ENCODE measurements at regions not wholly inside any gene's neighbourhood (a gene's known extent, or its start where the extent isn't known, plus 50 kb on each side); places are given as distances from the start of the nearest gene placed in this dataset.

DNA sequence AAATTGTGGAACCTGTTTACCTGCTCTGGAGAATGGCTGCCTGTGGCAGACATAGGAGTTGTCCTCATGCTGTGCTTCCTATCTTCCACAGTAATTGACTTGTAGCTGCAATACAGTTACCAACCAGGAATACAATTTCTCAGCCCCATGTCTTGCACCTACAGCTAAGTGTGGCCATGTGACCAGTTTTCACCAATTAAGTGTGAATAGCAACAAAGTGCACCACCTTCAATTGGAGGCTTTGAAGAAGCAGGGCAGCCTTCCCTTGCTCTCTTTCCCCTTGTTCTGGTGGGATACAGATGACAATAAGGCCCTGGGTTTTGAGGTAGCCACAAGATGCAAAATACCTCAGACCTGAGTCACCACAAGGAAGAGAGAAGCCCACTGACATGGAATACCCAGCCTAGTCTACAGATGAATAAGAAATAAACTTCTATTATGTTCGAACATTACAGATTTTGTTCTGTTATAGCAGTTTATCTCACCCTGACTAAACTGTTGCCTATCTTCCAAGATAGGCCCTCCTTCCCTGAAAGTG lies 70.2 kb upstream of the S1PR1 start:
- Mint-ChIP-seq H3K4me3 (ENCODE audit: low read depth) (no peak overlapping the region), H3K27me3 (ENCODE audit: low read depth) (no peaks in the 10 kb centered on the region), H3K27ac (no peak overlapping the region), H3K4me1 (ENCODE audit: low read depth) (peaks cover 38% of the 10 kb centered on the region), H3K9me3 (peaks cover 3% of the 10 kb centered on the region), H3K36me3 (ENCODE audit: low read depth) (peaks cover 14% of the 10 kb centered on the region)
- intact Hi-C loops (cut with micrococcal nuclease) = no loop called here
- DNase-seq (ENCODE audit: low spot score) = no peak

DNA sequence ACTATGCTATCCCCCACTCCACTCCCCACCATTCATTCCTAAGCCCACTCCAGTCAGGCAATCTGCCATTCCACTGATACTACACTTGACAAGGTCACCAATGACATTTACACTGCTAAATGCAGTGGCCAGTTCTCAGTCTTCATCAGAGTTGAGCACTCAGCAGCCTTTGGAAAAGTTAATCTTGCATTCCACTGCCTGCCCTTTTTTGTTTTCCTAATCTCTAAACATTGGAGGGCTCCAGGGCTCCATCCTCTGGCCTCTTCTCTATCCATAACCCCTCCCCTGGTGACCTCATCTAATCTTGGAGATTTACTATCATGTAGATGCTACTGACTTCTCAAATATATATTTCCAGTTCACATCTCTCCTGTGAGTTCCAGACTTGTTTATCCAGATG lies 70.9 kb upstream of the S1PR1 start:
- H3K36me3 Mint-ChIP-seq (ENCODE audit: low read depth) = peaks cover 14% of the 10 kb centered on the region
- DNase-seq (ENCODE audit: low spot score) = no peak
- H3K27me3 Mint-ChIP-seq (ENCODE audit: low read depth) = no peaks in the 10 kb centered on the region
- peaks cover 3% of the 10 kb centered on the region for H3K9me3 Mint-ChIP-seq
- no peak overlapping the region for H3K27ac Mint-ChIP-seq
- intact Hi-C loops (cut with micrococcal nuclease) = no loop called here
- no peak overlapping the region for H3K4me3 Mint-ChIP-seq (ENCODE audit: low read depth)
- H3K4me1 Mint-ChIP-seq (ENCODE audit: low read depth) = peaks cover 38% of the 10 kb centered on the region

DNA sequence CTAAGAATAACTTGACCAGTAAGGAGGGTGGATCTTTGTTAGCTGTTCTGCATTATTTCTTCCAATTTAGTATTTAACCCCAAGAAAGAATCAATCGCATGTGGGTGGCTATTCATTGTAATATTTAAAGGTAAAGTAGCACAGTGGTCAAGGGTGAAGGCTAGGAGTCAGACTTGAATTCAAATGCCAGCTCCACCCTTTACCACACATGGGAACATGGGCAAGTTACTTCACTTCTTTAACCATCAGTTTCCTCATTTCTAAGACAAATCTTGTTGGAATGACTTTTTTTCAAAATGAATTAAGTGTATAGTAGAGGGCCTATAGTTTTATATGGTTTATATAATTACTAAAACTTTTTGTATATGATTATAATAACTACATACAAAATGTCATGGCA lies 71.3 kb upstream of the S1PR1 start:
- Mint-ChIP-seq H3K4me3 (ENCODE audit: low read depth) (no peak overlapping the region), H3K36me3 (ENCODE audit: low read depth) (peaks cover 14% of the 10 kb centered on the region), H3K27ac (no peak overlapping the region), H3K27me3 (ENCODE audit: low read depth) (no peaks in the 10 kb centered on the region), H3K9me3 (peaks cover 3% of the 10 kb centered on the region), H3K4me1 (ENCODE audit: low read depth) (peaks cover 38% of the 10 kb centered on the region)
- intact Hi-C loops (cut with micrococcal nuclease) = no loop called here
- DNase-seq (ENCODE audit: low spot score) = no peak

DNA sequence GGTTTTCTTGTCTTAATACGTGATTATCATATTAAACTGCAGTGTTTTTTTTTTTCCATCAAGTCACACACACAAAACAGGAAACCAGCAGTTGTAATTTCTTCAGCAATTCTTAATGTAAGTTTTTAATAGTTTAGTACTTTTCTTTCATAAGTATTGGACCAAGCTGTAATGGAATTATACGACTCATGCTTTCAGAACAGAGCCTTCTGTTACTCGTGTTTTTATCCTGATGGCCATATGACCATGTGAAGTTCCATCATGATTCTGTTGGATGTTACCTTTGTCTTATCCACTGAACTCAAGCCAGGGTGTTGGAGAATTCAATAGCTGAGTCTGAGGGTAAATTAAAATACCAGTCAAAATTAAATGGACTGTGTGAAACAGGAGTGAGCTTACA lies 72.0 kb upstream of the S1PR1 start:
- H3K27ac Mint-ChIP-seq = no peak overlapping the region
- H3K4me3 Mint-ChIP-seq (ENCODE audit: low read depth) = no peak overlapping the region
- intact Hi-C loops (cut with micrococcal nuclease) = no loop called here
- peaks cover 14% of the 10 kb centered on the region for H3K36me3 Mint-ChIP-seq (ENCODE audit: low read depth)
- no peaks in the 10 kb centered on the region for H3K27me3 Mint-ChIP-seq (ENCODE audit: low read depth)
- DNase-seq (ENCODE audit: low spot score) = no peak
- peaks cover 38% of the 10 kb centered on the region for H3K4me1 Mint-ChIP-seq (ENCODE audit: low read depth)
- peaks cover 7% of the 10 kb centered on the region for H3K9me3 Mint-ChIP-seq

DNA sequence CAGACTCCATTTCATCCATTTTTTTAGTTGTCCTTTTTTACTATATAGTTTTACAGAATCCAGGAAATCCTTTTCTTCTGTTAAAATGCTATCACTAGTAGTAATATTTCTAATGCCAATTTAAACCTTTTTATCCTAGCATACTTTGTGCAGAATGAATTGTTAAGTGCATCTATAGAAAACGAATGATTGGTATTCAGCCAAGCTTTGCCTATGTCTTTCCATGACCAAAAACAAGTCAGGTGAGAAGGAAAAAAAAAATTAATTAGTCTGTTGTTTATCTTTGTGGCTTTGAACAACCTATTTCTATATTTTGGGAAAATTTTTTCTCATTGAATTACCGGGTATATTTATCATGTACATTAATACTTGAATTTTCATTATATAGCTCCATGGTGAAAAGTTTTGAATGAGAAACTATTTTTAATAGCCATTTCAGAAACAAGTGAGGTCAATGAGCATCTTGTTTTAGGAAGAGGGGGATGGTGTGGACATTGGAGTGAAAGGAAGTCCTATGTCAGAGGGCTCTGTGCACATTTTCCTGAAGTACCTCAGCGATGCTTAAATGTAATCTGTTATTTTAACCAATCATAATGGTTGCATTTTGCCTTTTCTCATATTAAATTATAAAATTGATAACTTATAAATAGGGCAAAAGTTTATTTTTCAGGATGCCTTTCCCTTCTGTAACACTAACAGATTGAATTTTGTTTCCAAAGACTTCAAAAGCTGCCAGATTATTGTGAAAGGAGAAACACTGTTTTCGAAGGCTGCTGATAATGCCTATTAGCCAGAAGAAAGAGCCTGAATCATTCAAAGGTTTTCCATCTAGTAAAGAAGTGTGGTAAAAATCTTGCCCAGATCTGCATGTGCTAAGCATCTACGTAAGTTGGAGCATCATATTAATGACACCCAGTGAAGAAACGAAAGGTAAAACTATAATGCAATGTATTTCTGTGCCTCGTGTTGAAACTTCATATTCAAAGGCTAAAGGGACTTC lies 73.8 kb upstream of the S1PR1 start:
- DNase-seq (ENCODE audit: low spot score) = no peak
- Mint-ChIP-seq H3K9me3 (peaks cover 17% of the 10 kb centered on the region), H3K27ac (no peak overlapping the region), H3K36me3 (ENCODE audit: low read depth) (peaks cover 14% of the 10 kb centered on the region), H3K4me1 (ENCODE audit: low read depth) (peaks cover 33% of the 10 kb centered on the region), H3K27me3 (ENCODE audit: low read depth) (no peaks in the 10 kb centered on the region), H3K4me3 (ENCODE audit: low read depth) (no peak overlapping the region)
- intact Hi-C loops (cut with micrococcal nuclease) = no loop called here

DNA sequence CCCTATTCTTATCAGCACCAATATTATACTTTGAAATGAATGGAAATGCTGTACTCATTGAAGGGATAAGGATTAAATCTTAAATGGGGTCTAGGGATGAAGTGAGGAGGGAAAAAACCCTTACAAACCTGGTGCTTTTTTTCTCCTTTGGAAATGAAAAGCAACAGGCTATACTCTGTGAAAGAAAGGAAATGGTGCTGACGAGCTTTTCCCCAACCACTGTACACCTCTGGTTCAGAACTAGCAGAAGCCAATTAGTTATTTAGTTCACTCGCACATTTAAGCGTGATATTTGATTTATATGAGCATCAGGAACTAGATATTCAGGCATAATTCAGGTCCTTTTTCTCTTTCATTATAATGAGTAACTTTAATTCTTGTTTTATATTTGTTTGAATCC lies 74.5 kb upstream of the S1PR1 start:
- intact Hi-C loops (cut with micrococcal nuclease) = no loop called here
- peaks cover 8% of the 10 kb centered on the region for H3K36me3 Mint-ChIP-seq (ENCODE audit: low read depth)
- H3K27ac Mint-ChIP-seq = no peak overlapping the region
- peaks cover 26% of the 10 kb centered on the region for H3K4me1 Mint-ChIP-seq (ENCODE audit: low read depth)
- no peaks in the 10 kb centered on the region for H3K27me3 Mint-ChIP-seq (ENCODE audit: low read depth)
- no peak overlapping the region for H3K4me3 Mint-ChIP-seq (ENCODE audit: low read depth)
- no peak for DNase-seq (ENCODE audit: low spot score)
- peaks cover 13% of the 10 kb centered on the region for H3K9me3 Mint-ChIP-seq

DNA sequence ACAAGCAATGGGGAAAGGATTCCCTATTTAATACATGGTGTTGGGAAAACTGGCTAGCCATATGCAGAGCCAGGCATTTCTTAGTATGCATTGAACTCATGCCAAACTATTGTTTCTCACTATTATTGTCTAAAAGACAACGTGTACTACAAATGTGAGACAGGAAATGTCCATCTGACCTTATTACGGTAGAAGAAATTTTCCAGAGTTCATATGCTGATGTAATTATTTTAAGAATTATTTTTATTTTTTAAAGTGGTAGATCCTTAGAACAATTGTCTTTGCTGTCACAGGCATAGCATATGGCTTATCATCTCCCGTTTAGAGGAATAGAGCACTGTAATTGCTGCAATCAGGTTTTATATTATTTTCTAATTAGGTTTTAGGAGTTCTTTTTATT lies 75.2 kb upstream of the S1PR1 start:
- Mint-ChIP-seq H3K27me3 (ENCODE audit: low read depth) (no peaks in the 10 kb centered on the region), H3K27ac (no peak overlapping the region), H3K4me1 (ENCODE audit: low read depth) (peaks cover 21% of the 10 kb centered on the region), H3K4me3 (ENCODE audit: low read depth) (no peak overlapping the region), H3K36me3 (ENCODE audit: low read depth) (peaks cover 7% of the 10 kb centered on the region), H3K9me3 (peaks cover 13% of the 10 kb centered on the region)
- intact Hi-C loops (cut with micrococcal nuclease) = no loop called here
- DNase-seq (ENCODE audit: low spot score) = no peak

DNA sequence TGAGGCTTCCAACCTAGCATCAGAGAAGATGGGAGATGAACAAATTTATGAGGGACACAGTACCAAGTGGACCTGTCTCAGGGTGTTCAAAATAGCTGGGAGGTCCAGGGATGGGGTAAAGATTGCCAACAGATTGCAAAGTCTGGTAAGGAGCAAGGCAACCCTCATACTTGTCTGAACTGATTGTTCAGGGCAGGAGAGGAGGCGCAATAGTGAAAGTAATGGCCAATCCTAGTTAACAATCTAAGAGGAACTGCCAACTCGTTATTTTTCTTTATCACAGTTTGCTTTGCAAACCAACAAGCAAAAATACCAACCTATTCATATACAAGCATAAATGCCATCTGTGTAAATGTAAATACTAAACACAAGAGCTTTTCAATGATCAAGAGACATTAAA lies 78.4 kb upstream of the S1PR1 start:
- H3K4me1 Mint-ChIP-seq (ENCODE audit: low read depth) = peaks cover 16% of the 10 kb centered on the region
- H3K36me3 Mint-ChIP-seq (ENCODE audit: low read depth) = peaks cover 4% of the 10 kb centered on the region
- H3K27me3 Mint-ChIP-seq (ENCODE audit: low read depth) = no peaks in the 10 kb centered on the region
- peaks cover 13% of the 10 kb centered on the region for H3K9me3 Mint-ChIP-seq
- intact Hi-C loops (cut with micrococcal nuclease) = no loop called here
- no peak for DNase-seq (ENCODE audit: low spot score)
- H3K4me3 Mint-ChIP-seq (ENCODE audit: low read depth) = no peak overlapping the region
- no peak overlapping the region for H3K27ac Mint-ChIP-seq

DNA sequence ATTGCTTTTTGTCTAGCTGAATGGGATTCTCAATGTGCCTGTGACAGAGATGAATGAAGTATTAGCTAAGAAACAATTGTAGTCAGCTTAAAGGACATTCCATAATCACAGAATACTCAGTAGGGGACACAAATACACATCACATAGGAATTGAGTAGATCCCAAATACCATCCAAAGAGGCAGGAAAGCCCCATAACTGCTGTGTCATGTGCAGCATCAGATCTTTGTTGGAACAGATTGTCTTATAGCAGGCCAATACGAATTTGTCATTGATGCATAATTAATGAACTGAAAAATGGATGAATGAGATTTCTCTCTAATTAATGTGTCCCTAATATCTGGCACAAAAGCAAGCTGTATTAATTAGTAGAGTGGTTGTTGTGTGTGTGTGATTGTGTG lies 82.3 kb upstream of the S1PR1 start:
- H3K27ac Mint-ChIP-seq = no peak overlapping the region
- DNase-seq (ENCODE audit: low spot score) = no peak
- H3K27me3 Mint-ChIP-seq (ENCODE audit: low read depth) = no peaks in the 10 kb centered on the region
- peaks cover 36% of the 10 kb centered on the region for H3K4me1 Mint-ChIP-seq (ENCODE audit: low read depth)
- intact Hi-C loops (cut with micrococcal nuclease) = no loop called here
- no peak overlapping the region for H3K4me3 Mint-ChIP-seq (ENCODE audit: low read depth)
- H3K9me3 Mint-ChIP-seq = peaks cover 7% of the 10 kb centered on the region
- peaks cover 2% of the 10 kb centered on the region for H3K36me3 Mint-ChIP-seq (ENCODE audit: low read depth)

DNA sequence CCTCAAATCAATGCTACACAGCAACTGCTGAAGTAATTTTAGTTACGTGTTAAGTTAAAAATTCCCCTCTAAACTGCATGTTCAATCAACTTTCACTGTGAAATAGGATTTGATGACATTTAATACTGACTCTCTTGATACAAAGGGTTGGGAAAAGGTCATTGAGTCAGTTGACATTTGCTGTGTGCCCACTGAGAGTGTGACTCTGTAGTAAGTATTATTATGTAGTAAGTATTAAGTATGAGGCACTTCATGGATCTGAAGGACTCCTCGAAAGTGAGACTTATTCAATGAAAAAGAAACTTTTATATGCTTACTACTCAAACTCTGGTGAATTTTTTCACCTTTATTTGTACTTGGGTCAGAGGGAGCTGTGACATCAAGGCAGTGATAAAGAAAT lies 83.1 kb upstream of the S1PR1 start:
- Mint-ChIP-seq H3K4me1 (ENCODE audit: low read depth) (peaks cover 44% of the 10 kb centered on the region), H3K4me3 (ENCODE audit: low read depth) (no peak overlapping the region), H3K9me3 (peaks cover under 1% of the 10 kb centered on the region), H3K36me3 (ENCODE audit: low read depth) (no peaks in the 10 kb centered on the region), H3K27me3 (ENCODE audit: low read depth) (no peaks in the 10 kb centered on the region), H3K27ac (peak overlapping the region; percentile 36)
- no peak for DNase-seq (ENCODE audit: low spot score)
- intact Hi-C loops (cut with micrococcal nuclease) = loop anchor here (1.0 to 2.0 kb wide), 3 partner anchors 15 to 25 kb away; no protein-coding TSS in a partner anchor

DNA sequence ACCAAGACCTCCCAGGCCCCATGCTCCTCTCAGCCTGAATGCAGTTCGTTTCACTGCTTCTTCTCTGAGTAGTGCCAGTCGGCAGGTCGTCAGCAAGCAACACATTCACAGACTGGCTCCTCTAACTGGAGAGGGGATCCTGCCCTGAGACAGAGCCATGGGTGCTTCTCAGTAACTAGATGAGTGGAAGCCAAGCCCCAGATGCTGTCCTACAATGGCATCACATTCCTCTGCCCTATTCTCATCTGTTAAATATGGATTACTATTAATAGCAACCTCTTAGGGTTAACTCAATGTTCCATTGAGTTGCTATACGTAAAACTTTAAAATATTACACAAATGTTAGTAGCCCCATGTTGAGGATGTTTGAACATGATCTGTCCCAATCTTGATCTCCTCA lies 84.2 kb upstream of the S1PR1 start:
- no peak overlapping the region for H3K27ac Mint-ChIP-seq
- intact Hi-C loops (cut with micrococcal nuclease) = loop anchor here (1.0 to 2.0 kb wide), 3 partner anchors 15 to 26 kb away; no protein-coding TSS in a partner anchor

DNA sequence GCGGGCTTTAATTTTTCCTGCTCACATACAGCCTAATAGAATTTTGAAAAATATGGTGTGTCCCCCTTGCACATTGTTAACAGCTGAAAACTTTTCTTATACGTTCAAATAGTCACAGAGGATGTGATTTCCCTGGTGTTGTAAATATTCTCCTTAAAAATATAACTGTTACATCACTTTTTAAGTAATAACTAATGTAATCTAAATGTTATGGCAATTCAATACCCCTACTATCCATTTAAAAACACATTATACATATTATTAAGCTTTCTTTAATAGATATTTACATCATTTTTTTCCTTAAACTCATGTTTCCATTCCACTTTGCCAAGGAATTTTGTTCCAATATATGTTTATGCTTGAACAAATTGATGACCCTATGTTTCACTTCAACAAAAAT lies 85.5 kb upstream of the S1PR1 start:
- H3K4me1 Mint-ChIP-seq (ENCODE audit: low read depth) = peaks cover 40% of the 10 kb centered on the region
- no peak overlapping the region for H3K4me3 Mint-ChIP-seq (ENCODE audit: low read depth)
- no peaks in the 10 kb centered on the region for H3K36me3 Mint-ChIP-seq (ENCODE audit: low read depth)
- no peak overlapping the region for H3K27ac Mint-ChIP-seq
- DNase-seq (ENCODE audit: low spot score) = no peak
- intact Hi-C loops (cut with micrococcal nuclease) = no loop called here
- no peaks in the 10 kb centered on the region for H3K9me3 Mint-ChIP-seq
- H3K27me3 Mint-ChIP-seq (ENCODE audit: low read depth) = no peaks in the 10 kb centered on the region

More for the DNA sequence above, 84.2 kb upstream of the S1PR1 start:
- DNase-seq (ENCODE audit: low spot score) = no peak
- Mint-ChIP-seq H3K4me1 (ENCODE audit: low read depth) (peaks cover 40% of the 10 kb centered on the region), H3K36me3 (ENCODE audit: low read depth) (no peaks in the 10 kb centered on the region), H3K4me3 (ENCODE audit: low read depth) (no peak overlapping the region), H3K27me3 (ENCODE audit: low read depth) (no peaks in the 10 kb centered on the region), H3K9me3 (no peaks in the 10 kb centered on the region)

DNA sequence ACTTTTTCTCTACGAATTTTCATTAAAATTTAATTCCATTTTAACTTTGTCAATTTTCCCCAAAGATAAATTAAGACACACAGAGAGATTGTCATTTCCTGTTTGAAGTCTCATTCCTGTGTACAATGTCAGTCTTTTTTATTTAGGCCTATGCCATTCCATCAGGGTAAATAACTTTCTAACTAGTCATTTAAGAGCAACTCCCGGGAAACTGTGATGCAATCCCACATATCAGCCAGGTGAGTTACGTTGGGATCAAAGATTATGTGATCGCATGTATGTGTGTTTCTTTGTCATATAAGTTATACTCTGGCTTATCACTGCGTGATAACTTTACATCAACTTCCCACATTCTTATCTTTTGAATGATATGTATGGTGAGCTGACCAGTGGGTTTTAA lies 86.1 kb upstream of the S1PR1 start:
- intact Hi-C loops (cut with micrococcal nuclease) = no loop called here
- no peak overlapping the region for H3K27ac Mint-ChIP-seq
- H3K27me3 Mint-ChIP-seq (ENCODE audit: low read depth) = no peaks in the 10 kb centered on the region
- no peaks in the 10 kb centered on the region for H3K36me3 Mint-ChIP-seq (ENCODE audit: low read depth)
- no peak overlapping the region for H3K4me3 Mint-ChIP-seq (ENCODE audit: low read depth)
- H3K9me3 Mint-ChIP-seq = no peaks in the 10 kb centered on the region
- no peak for DNase-seq (ENCODE audit: low spot score)
- peaks cover 42% of the 10 kb centered on the region for H3K4me1 Mint-ChIP-seq (ENCODE audit: low read depth)

Measured in activated T-helper 2 cell treated with anti-CD3 and anti-CD28 coated beads, Interferon-gamma antibody, Interleukin-2, Interleukin-4, amounts not matched to agents 10 μg/mL and 5 μg/mL and 100 μg/mL, durations not matched to agents 14 hours and 24 hours and 36 hours (primary cell).